GM10266 (cell line): ENCODE measurements at regions not wholly inside any gene's neighbourhood (a gene's known extent, or its start where the extent isn't known, plus 50 kb on each side); places are given as distances from the start of the nearest gene placed in this dataset.

ENCODE experiments used
- DNase-seq: peaks from one replicate; pipeline ENCODE4 v3.0.0; 2012; ENCODE audit errors: extremely low spot score
- CTCF ChIP-seq: IDR thresholded peaks from 2 replicates; pipeline ENCODE4 v1.5.1; 2012; ENCODE audit warnings: mild to moderate bottlenecking, low read depth; ENCODE audit not compliant: control insufficient read depth, insufficient read depth; ENCODE audit errors: missing control alignments

- DNase-seq: no peak
- no peak for TF ChIP-seq CTCF
Observed at GRCh38 chr2:204255071-204255470, 290.2 kb upstream of the PARD3B start.

GRCh38 chr2:204255526-204255925 lies 289.7 kb upstream of the PARD3B start:
- no peak for DNase-seq
- TF ChIP-seq CTCF: no peak

GRCh38 chr2:204257781-204258180 lies 287.5 kb upstream of the PARD3B start:
- no peak for DNase-seq
- no peak for TF ChIP-seq CTCF

- DNase-seq: no peak
- no peak for TF ChIP-seq CTCF
Observed at GRCh38 chr2:204258890-204259289, 286.4 kb upstream of the PARD3B start.

GRCh38 chr2:204260162-204260877 lies 285.0 kb upstream of the PARD3B start:
- peak; percentile 50 for TF ChIP-seq CTCF
- DNase-seq: peak; percentile 36

GRCh38 chr2:204260901-204261300 lies 284.4 kb upstream of the PARD3B start:
- TF ChIP-seq CTCF: no peak
- DNase-seq: no peak

- no peak for TF ChIP-seq CTCF
- no peak for DNase-seq
Observed at GRCh38 chr2:204261846-204262245, 283.4 kb upstream of the PARD3B start.
